ENCODE measurements at regions not wholly inside any gene's neighbourhood (a gene's known extent, or its start where the extent isn't known, plus 50 kb on each side); places are given as distances from the start of the nearest gene placed in this dataset.

GRCh38 chr13:104592127-104592526, 1525.9 kb upstream of the SLC10A2 start:
- Mint-ChIP-seq H3K27ac (no peak overlapping the region), H3K27me3 (ENCODE audit: insufficient read depth) (peaks cover 2% of the 10 kb centered on the region), H3K9me3 (no peaks in the 10 kb centered on the region), H3K36me3 (ENCODE audit: low read depth) (no peaks in the 10 kb centered on the region), H3K4me3 (no peak overlapping the region), H3K4me1 (no peaks in the 10 kb centered on the region)
- TF ChIP-seq, protein P1, sequence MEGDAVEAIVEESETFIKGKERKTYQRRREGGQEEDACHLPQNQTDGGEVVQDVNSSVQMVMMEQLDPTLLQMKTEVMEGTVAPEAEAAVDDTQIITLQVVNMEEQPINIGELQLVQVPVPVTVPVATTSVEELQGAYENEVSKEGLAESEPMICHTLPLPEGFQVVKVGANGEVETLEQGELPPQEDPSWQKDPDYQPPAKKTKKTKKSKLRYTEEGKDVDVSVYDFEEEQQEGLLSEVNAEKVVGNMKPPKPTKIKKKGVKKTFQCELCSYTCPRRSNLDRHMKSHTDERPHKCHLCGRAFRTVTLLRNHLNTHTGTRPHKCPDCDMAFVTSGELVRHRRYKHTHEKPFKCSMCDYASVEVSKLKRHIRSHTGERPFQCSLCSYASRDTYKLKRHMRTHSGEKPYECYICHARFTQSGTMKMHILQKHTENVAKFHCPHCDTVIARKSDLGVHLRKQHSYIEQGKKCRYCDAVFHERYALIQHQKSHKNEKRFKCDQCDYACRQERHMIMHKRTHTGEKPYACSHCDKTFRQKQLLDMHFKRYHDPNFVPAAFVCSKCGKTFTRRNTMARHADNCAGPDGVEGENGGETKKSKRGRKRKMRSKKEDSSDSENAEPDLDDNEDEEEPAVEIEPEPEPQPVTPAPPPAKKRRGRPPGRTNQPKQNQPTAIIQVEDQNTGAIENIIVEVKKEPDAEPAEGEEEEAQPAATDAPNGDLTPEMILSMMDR (conservative IDR thresholded peaks at IDR 0.05): no peak
- no peaks in the 10 kb centered on the region for H3K4me1 ChIP-seq (ENCODE audit: control insufficient read depth, insufficient read depth, low read length)
- peaks cover 10% of the 10 kb centered on the region for H3K27me3 ChIP-seq (ENCODE audit: control insufficient read depth, insufficient read depth, low read length, poor library complexity, severe bottlenecking)
- H3K27ac ChIP-seq (ENCODE audit: low read depth, low read length): no peak overlapping the region
- DNase-seq: no peak
- no peaks in the 10 kb centered on the region for H3K36me3 ChIP-seq (ENCODE audit: control insufficient read depth, insufficient read depth, low read length)
- H3K9ac ChIP-seq (ENCODE audit: extremely low read depth, low read length, poor library complexity, severe bottlenecking): no peak overlapping the region
- H3K4me3 ChIP-seq (ENCODE audit: low read length): no peak overlapping the region
- no peaks in the 10 kb centered on the region for H3K9me3 ChIP-seq (ENCODE audit: control insufficient read depth, low read length)

DNA sequence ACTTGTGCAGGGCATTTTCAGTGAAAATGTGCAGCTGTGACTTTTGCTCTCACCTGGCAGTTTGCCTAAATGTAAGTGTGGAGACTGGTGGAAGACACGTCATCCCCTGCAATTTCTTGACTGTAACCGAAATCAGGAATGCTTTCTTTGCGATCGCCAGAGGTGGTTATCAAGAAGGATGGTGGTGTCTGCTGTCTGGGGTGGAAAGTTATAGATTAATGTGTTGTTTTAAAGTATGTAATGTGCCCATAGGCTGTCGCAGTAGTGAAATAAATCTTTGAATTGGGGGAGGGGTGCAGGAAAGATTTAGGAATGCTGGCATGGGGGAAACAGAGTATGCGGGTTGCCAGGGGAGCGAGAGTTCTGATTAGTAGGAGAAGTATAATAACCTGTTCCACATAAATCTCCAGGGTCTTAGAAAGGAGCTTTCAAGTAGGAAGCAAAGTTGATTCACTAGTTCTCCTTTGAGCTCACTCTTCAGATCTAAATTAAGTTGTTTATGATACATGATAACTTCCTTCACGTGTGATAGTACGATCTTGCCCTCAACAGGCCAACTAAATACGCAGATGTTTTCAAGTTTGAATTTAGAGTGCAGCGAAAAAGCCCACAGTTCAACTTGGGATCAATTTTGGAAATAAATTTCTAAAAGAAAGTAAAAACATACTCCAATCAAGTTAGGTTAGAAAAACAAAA, 1520.0 kb upstream of the SLC10A2 start:
- Mint-ChIP-seq H3K36me3 (ENCODE audit: low read depth) (no peaks in the 10 kb centered on the region), H3K27me3 (ENCODE audit: insufficient read depth) (peaks cover 36% of the 10 kb centered on the region), H3K4me3 (no peak overlapping the region), H3K27ac (no peak overlapping the region), H3K4me1 (no peaks in the 10 kb centered on the region), H3K9me3 (no peaks in the 10 kb centered on the region)
- no peak overlapping the region for H3K4me3 ChIP-seq (ENCODE audit: low read length)
- no peak overlapping the region for H3K9ac ChIP-seq (ENCODE audit: extremely low read depth, low read length, poor library complexity, severe bottlenecking)
- DNase-seq: no peak
- H3K27ac ChIP-seq (ENCODE audit: low read depth, low read length): no peak overlapping the region
- no peaks in the 10 kb centered on the region for H3K36me3 ChIP-seq (ENCODE audit: control insufficient read depth, insufficient read depth, low read length)
- TF ChIP-seq, protein P1 (conservative IDR thresholded peaks at IDR 0.05): no peak
- H3K27me3 ChIP-seq (ENCODE audit: control insufficient read depth, insufficient read depth, low read length, poor library complexity, severe bottlenecking): peaks cover 61% of the 10 kb centered on the region
- no peaks in the 10 kb centered on the region for H3K4me1 ChIP-seq (ENCODE audit: control insufficient read depth, insufficient read depth, low read length)
- WGBS, 2 experiments (ENCODE audit: insufficient coverage in 1 of 2, insufficient read length in 1 of 2): 93 to 100% methylated on average over 1 to 11 of the region's 11 CpGs
- peaks cover 5% of the 10 kb centered on the region for H3K9me3 ChIP-seq (ENCODE audit: control insufficient read depth, low read length)

- H3K4me1 Mint-ChIP-seq: peaks cover 3% of the 10 kb centered on the region
- no peak overlapping the region for H3K4me3 ChIP-seq (ENCODE audit: low read length)
- peaks cover 47% of the 10 kb centered on the region for H3K27me3 Mint-ChIP-seq (ENCODE audit: insufficient read depth)
- H3K27ac Mint-ChIP-seq: no peak overlapping the region
- TF ChIP-seq, protein P1 (conservative IDR thresholded peaks at IDR 0.05): no peak
- no peaks in the 10 kb centered on the region for H3K36me3 ChIP-seq (ENCODE audit: control insufficient read depth, insufficient read depth, low read length)
- H3K9ac ChIP-seq (ENCODE audit: extremely low read depth, low read length, poor library complexity, severe bottlenecking): no peak overlapping the region
- no peak for DNase-seq
- no peaks in the 10 kb centered on the region for H3K9me3 Mint-ChIP-seq
- WGBS, 2 experiments (ENCODE audit: insufficient coverage in 1 of 2, insufficient read length in 1 of 2): 78% methylated on average over 1 of the region's 1 CpG; no CpG with 5 or more reads in 1 of the 2 experiments
- H3K36me3 Mint-ChIP-seq (ENCODE audit: low read depth): no peaks in the 10 kb centered on the region
- no peaks in the 10 kb centered on the region for H3K4me1 ChIP-seq (ENCODE audit: control insufficient read depth, insufficient read depth, low read length)
- H3K4me3 Mint-ChIP-seq: no peak overlapping the region
- peaks cover 5% of the 10 kb centered on the region for H3K9me3 ChIP-seq (ENCODE audit: control insufficient read depth, low read length)
- no peak overlapping the region for H3K27ac ChIP-seq (ENCODE audit: low read depth, low read length)
- H3K27me3 ChIP-seq (ENCODE audit: control insufficient read depth, insufficient read depth, low read length, poor library complexity, severe bottlenecking): peaks cover 75% of the 10 kb centered on the region
These were observed 1518.3 kb upstream of the SLC10A2 start for GRCh38 chr13:104584481-104584880.

All from endodermal cell (in vitro differentiated cells).